CD14-positive monocyte (primary cell): ENCODE measurements at regions not wholly inside any gene's neighbourhood (a gene's known extent, or its start where the extent isn't known, plus 50 kb on each side); places are given as distances from the start of the nearest gene placed in this dataset.

Source experiments
- DNase-seq, 3 donors: peaks; one replicate each; pipeline ENCODE4 v3.0.0-alpha.2; 2011 to 2022
- H2AFZ ChIP-seq: 2 replicates; pipeline ENCODE4 v1.6.0; 2012; ENCODE audit warnings: mild to moderate bottlenecking, low read depth, low read length, inconsistent platforms; ENCODE audit not compliant: insufficient read depth, poor library complexity, severe bottlenecking
- H3K27ac ChIP-seq, 2 donors: 1 replicate in 1 of 2; 2 replicates in 1 of 2; pipeline ENCODE4 v1.5.1; 2012 to 2013; ENCODE audit warnings: low read length in 2 of 2, control low read depth in 1 of 2, inconsistent platforms in 1 of 2, low read depth in 1 of 2, mild to moderate bottlenecking in 1 of 2
- H3K27me3 ChIP-seq, 2 donors: one replicate each; pipeline versions ENCODE4 v1.6.0 to v1.6.1; 2011 to 2013; ENCODE audit warnings: low read length in 2 of 2; ENCODE audit not compliant: control insufficient read depth in 2 of 2, insufficient read depth in 2 of 2
- H3K36me3 ChIP-seq, 2 donors: replicated peaks in 1 of 2; 1 replicate in 1 of 2; 2 replicates in 1 of 2; pipeline versions ENCODE4 v1.5.1 to v1.6.1; 2012 to 2013; ENCODE audit warnings: low read length in 2 of 2, control low read depth in 1 of 2, inconsistent platforms in 1 of 2, mild to moderate bottlenecking in 1 of 2; ENCODE audit not compliant: insufficient read depth in 2 of 2, control insufficient read depth in 1 of 2
- H3K4me1 ChIP-seq, 2 donors: 1 replicate in 1 of 2; 2 replicates in 1 of 2; pipeline versions ENCODE4 v1.5.1 to v1.6.1; 2012 to 2013; ENCODE audit warnings: low read length in 2 of 2, control low read depth in 1 of 2, inconsistent platforms in 1 of 2, mild to moderate bottlenecking in 1 of 2, moderate library complexity in 1 of 2; ENCODE audit not compliant: insufficient read depth in 2 of 2, control insufficient read depth in 1 of 2
- H3K4me2 ChIP-seq: replicated peaks from 2 replicates; pipeline ENCODE3; 2012; ENCODE audit warnings: low read length, moderate library complexity, mild to moderate bottlenecking; ENCODE audit not compliant: poor library complexity, severe bottlenecking; ENCODE audit errors: extremely low read depth
- H3K4me3 ChIP-seq, 3 experiments: fragments of 200-600 bp in 1 of 3; sonication (generic) in 1 of 3; replicated peaks in 1 of 3; 1 replicate in 2 of 3; 2 replicates in 1 of 3; pipeline ENCODE4 v1.5.1; 2011 to 2013; ENCODE audit warnings: low read length in 3 of 3, mild to moderate bottlenecking in 3 of 3, control low read depth in 2 of 3, low read depth in 2 of 3, inconsistent platforms in 1 of 3, moderate library complexity in 1 of 3
- H3K79me2 ChIP-seq: 2 replicates; pipeline ENCODE4 v1.6.0; 2012; ENCODE audit warnings: mild to moderate bottlenecking, control low read depth, inconsistent platforms, low read length, moderate library complexity; ENCODE audit not compliant: insufficient read depth
- H3K9ac ChIP-seq: 2 replicates; pipeline ENCODE4 v1.6.0; 2017; ENCODE audit warnings: low read length, mild to moderate bottlenecking; ENCODE audit not compliant: insufficient read depth, poor library complexity, severe bottlenecking
- H3K9me3 ChIP-seq, 2 donors: replicated peaks in 1 of 2; 1 replicate in 1 of 2; 2 replicates in 1 of 2; pipeline versions ENCODE4 v1.5.1 to v1.6.1; 2012 to 2013; ENCODE audit warnings: low read length in 2 of 2, control low read depth in 1 of 2; ENCODE audit not compliant: control insufficient read depth in 1 of 2, insufficient read depth in 1 of 2
- H4K20me1 ChIP-seq: 2 replicates; pipeline ENCODE4 v1.6.0; 2012; ENCODE audit warnings: mild to moderate bottlenecking, low read length, control low read depth, moderate library complexity; ENCODE audit not compliant: insufficient read depth
- H3K27ac Mint-ChIP-seq, 7 donors: one replicate each; pipeline ENCODE4 v1.8.0; 2020; ENCODE audit warnings: mild to moderate bottlenecking in 7 of 7, mixed read lengths in 7 of 7, moderate library complexity in 6 of 7, inconsistent platforms in 2 of 7
- H3K27me3 Mint-ChIP-seq, 3 donors: one replicate each; pipeline ENCODE4 v1.8.0; 2021 to 2022; ENCODE audit warnings: low read depth in 3 of 3, mild to moderate bottlenecking in 3 of 3, mixed read lengths in 3 of 3, moderate library complexity in 3 of 3, inconsistent platforms in 1 of 3
- H3K36me3 Mint-ChIP-seq, 2 donors: one replicate each; pipeline ENCODE4 v1.8.0; 2020; ENCODE audit warnings: mixed read lengths in 2 of 2, inconsistent platforms in 1 of 2, mild to moderate bottlenecking in 1 of 2
- H3K4me1 Mint-ChIP-seq: one replicate; pipeline ENCODE4 v1.8.0; 2020; ENCODE audit warnings: mild to moderate bottlenecking, mixed read lengths
- H3K4me3 Mint-ChIP-seq, 2 donors: one replicate each; pipeline ENCODE4 v1.8.0; 2020; ENCODE audit warnings: mild to moderate bottlenecking in 2 of 2, mixed read lengths in 2 of 2, moderate library complexity in 1 of 2
- H3K9me3 Mint-ChIP-seq, 7 donors: one replicate each; pipeline ENCODE4 v1.8.0; 2020 to 2022; ENCODE audit warnings: mixed read lengths in 7 of 7, mild to moderate bottlenecking in 6 of 7, moderate library complexity in 6 of 7, inconsistent platforms in 2 of 7
- WGBS: methylation state at CpG from one replicate; pipeline ENCODE4 v1.1.5; 2013; ENCODE audit warnings: missing lambda C conversion rate; ENCODE audit not compliant: insufficient coverage; 5-methylcytosine and 5-hydroxymethylcytosine counted together
- intact Hi-C, 2 donors: fragments of 100-400 bp; cut with micrococcal nuclease; formaldehyde crosslinking; loops; one replicate each; pipeline versions ENCODE4 v1.15.0 to v1.15.1; 2023
- TF ChIP-seq, protein P1 (sequence below): fragments of 200-600 bp; IDR thresholded peaks from one replicate; pipeline ENCODE4 v1.8.0; 2022; ENCODE audit warnings: antibody characterized with exemption, mild to moderate bottlenecking

DNA sequence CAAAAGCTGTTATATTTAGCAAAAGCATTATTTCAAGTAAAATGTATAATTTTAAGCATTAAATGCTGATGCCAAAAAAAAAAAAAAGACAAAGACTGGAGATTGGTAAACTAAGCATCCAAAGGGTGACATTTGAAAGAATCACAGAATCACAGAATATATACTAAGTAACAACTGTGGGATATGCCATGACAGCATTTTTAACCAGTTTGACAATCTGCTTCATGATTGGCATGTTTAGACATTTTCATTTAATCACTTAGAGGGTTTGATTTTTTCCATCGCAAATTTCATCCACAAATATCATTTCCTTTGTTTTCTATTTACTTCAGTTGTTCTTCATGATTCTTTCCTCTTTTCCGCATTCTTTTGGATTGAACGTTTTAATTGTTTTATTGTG is 66.9 kb upstream of the TMEM18 start:
- Mint-ChIP-seq H3K4me3 (no peak overlapping the region), H3K36me3 (no peaks in the 10 kb centered on the region), H3K27me3 (peaks cover 24 to 34% (median 33%) of the 10 kb centered on the region in 3 donors), H3K4me1 (peaks cover 14% of the 10 kb centered on the region), H3K9me3 (peaks cover 0 to 16% (median 2%) of the 10 kb centered on the region in 7 donors), H3K27ac (no peak overlapping the region)
- no CpG with 5 or more reads among the region's 3 CpGs for WGBS
- Histone ChIP-seq H2AFZ (no peak overlapping the region), H3K27ac (no peak overlapping the region), H3K4me2 (no peak overlapping the region), H3K4me3 (no peak overlapping the region), H3K9me3 (peaks cover 0 to 7% of the 10 kb centered on the region in 2 donors), H3K4me1 (peaks cover 12 to 14% of the 10 kb centered on the region in 2 donors), H3K79me2 (no peaks in the 10 kb centered on the region), H3K9ac (no peak overlapping the region), H4K20me1 (no peaks in the 10 kb centered on the region), H3K36me3 (no peaks in the 10 kb centered on the region), H3K27me3 (peaks cover 9 to 31% of the 10 kb centered on the region in 2 donors)
- TF ChIP-seq, protein P1, sequence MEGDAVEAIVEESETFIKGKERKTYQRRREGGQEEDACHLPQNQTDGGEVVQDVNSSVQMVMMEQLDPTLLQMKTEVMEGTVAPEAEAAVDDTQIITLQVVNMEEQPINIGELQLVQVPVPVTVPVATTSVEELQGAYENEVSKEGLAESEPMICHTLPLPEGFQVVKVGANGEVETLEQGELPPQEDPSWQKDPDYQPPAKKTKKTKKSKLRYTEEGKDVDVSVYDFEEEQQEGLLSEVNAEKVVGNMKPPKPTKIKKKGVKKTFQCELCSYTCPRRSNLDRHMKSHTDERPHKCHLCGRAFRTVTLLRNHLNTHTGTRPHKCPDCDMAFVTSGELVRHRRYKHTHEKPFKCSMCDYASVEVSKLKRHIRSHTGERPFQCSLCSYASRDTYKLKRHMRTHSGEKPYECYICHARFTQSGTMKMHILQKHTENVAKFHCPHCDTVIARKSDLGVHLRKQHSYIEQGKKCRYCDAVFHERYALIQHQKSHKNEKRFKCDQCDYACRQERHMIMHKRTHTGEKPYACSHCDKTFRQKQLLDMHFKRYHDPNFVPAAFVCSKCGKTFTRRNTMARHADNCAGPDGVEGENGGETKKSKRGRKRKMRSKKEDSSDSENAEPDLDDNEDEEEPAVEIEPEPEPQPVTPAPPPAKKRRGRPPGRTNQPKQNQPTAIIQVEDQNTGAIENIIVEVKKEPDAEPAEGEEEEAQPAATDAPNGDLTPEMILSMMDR, result no peak
- DNase-seq, result no peak
- intact Hi-C loops, result no loop called here

DNA sequence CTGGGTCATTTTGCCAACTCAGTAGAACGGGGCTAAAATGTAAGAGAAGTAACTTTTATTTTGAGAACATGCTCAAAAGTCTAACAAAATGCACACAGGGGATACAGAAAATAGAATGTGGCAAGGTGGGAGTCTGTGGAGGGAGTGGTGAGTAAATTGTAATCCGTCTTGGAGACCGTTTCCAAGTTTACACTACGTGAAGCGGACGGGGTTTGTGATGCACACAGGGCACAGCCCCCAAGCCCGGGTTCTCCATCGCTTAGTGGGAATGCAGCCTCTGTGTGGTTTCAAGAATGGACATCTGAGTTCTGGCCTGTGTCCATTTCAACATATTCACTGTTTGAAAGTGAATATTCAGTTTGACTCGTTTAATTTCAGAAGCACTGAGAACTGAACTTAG is 65.0 kb upstream of the TMEM18 start:
- Mint-ChIP-seq H3K4me1 (peaks cover 14% of the 10 kb centered on the region), H3K4me3 (no peak overlapping the region), H3K9me3 (peaks cover 0 to 13% (median 0%) of the 10 kb centered on the region in 7 donors), H3K27ac (no peak overlapping the region), H3K36me3 (no peaks in the 10 kb centered on the region), H3K27me3 (peaks cover 24 to 37% (median 32%) of the 10 kb centered on the region in 3 donors)
- H3K27ac ChIP-seq, result no peak overlapping the region
- H4K20me1 ChIP-seq, result no peaks in the 10 kb centered on the region
- H3K9me3 ChIP-seq, result peaks cover 0 to 7% of the 10 kb centered on the region in 2 donors
- H3K27me3 ChIP-seq, result peaks cover 9 to 31% of the 10 kb centered on the region in 2 donors
- H3K79me2 ChIP-seq, result no peaks in the 10 kb centered on the region
- H3K9ac ChIP-seq, result no peak overlapping the region
- WGBS, result 95% methylated on average over 8 of the region's 9 CpGs
- H3K4me1 ChIP-seq, result peaks cover 12 to 14% of the 10 kb centered on the region in 2 donors
- TF ChIP-seq, protein P1, result no peak
- H3K36me3 ChIP-seq, result no peaks in the 10 kb centered on the region
- DNase-seq, result no peak
- no peak overlapping the region for H2AFZ ChIP-seq
- H3K4me3 ChIP-seq, result no peak overlapping the region
- no peak overlapping the region for H3K4me2 ChIP-seq
- intact Hi-C loops, result no loop called here
